SK-N-SH treated with all-trans-retinoic acid at 6 μM for 48 hours (cell line): ENCODE measurements at regions not wholly inside any gene's neighbourhood (a gene's known extent, or its start where the extent isn't known, plus 50 kb on each side); places are given as distances from the start of the nearest gene placed in this dataset.

Experiments
- ATAC-seq: fragments of 200-7000 bp; cut with Tn5 transposase; 3 replicates; pipeline ENCODE4 v1.9.1; 2020; ENCODE audit warnings: mild to moderate bottlenecking, moderate library complexity
- ARNTL ChIP-seq: fragments of 450-650 bp; formaldehyde crosslinking; IDR thresholded peaks from 2 replicates; pipeline ENCODE4 v1.5.0; 2020; ENCODE audit warnings: low read depth, mild to moderate bottlenecking, moderate library complexity, borderline replicate concordance
- BACH2 ChIP-seq: fragments of 250-450 bp; sonication (Bioruptor Pico); IDR thresholded peaks from 2 replicates; pipeline ENCODE4 v1.9.0; 2021; ENCODE audit warnings: mild to moderate bottlenecking, borderline replicate concordance
- CSDC2 ChIP-seq: fragments of 250-450 bp; sonication (Bioruptor Pico); IDR thresholded peaks from 2 replicates; pipeline ENCODE4 v1.5.0; 2020; ENCODE audit warnings: mild to moderate bottlenecking, moderate library complexity
- ESRRG ChIP-seq: fragments of 250-450 bp; sonication (Bioruptor Pico); IDR thresholded peaks from 2 replicates; pipeline ENCODE4 v1.6.1; 2021; ENCODE audit warnings: mild to moderate bottlenecking
- GLIS3 ChIP-seq: fragments of 250-450 bp; sonication (Bioruptor Pico); IDR thresholded peaks from 2 replicates; pipeline ENCODE4 v1.5.0; 2020; ENCODE audit warnings: mild to moderate bottlenecking, moderate library complexity
- ISL1 ChIP-seq: fragments of 250-450 bp; sonication (Bioruptor Pico); IDR thresholded peaks from 2 replicates; pipeline ENCODE4 v2.1.2; 2022; ENCODE audit warnings: mild to moderate bottlenecking, moderate library complexity
- OSR1 ChIP-seq: fragments of 250-450 bp; sonication (Bioruptor Pico); IDR thresholded peaks from 2 replicates; pipeline ENCODE4 v1.8.0; 2022; ENCODE audit warnings: moderate library complexity, mild to moderate bottlenecking, inconsistent platforms
- PPARA ChIP-seq: fragments of 250-450 bp; sonication (Bioruptor Pico); IDR thresholded peaks from 2 replicates; pipeline ENCODE4 v1.5.0; 2020; ENCODE audit warnings: mild to moderate bottlenecking, borderline replicate concordance
- RARB ChIP-seq: fragments of 250-450 bp; sonication (Bioruptor Pico); IDR thresholded peaks from 2 replicates; pipeline ENCODE4 v1.8.0; 2021; ENCODE audit warnings: mild to moderate bottlenecking, moderate library complexity
- SNAI2 ChIP-seq: fragments of 250-450 bp; sonication (Bioruptor Pico); IDR thresholded peaks from 2 replicates; pipeline ENCODE4 v1.5.0; 2020; ENCODE audit warnings: mild to moderate bottlenecking, moderate library complexity
- TCF4 ChIP-seq: fragments of 250-450 bp; sonication (Bioruptor Pico); IDR thresholded peaks from 2 replicates; pipeline ENCODE4 v1.8.0; 2021; ENCODE audit warnings: mild to moderate bottlenecking, moderate library complexity, borderline replicate concordance
- TOX ChIP-seq: fragments of 250-450 bp; sonication (Bioruptor Pico); IDR thresholded peaks from 2 replicates; pipeline ENCODE4 v1.8.0; 2021; ENCODE audit warnings: mild to moderate bottlenecking, moderate library complexity, borderline replicate concordance
- ZC3H10 ChIP-seq: fragments of 250-450 bp; sonication (Bioruptor Pico); IDR thresholded peaks from 2 replicates; pipeline ENCODE4 v1.5.1; 2021; ENCODE audit warnings: mild to moderate bottlenecking, moderate library complexity
- ZFP3 ChIP-seq: fragments of 250-450 bp; sonication (Bioruptor Pico); IDR thresholded peaks from 2 replicates; pipeline ENCODE4 v1.5.0; 2020; ENCODE audit warnings: mild to moderate bottlenecking, moderate library complexity
- ZNF565 ChIP-seq: fragments of 450-650 bp; formaldehyde crosslinking; conservative IDR thresholded peaks from 2 replicates; pipeline ENCODE4 v1.5.0; 2020; ENCODE audit warnings: low read depth, mild to moderate bottlenecking, moderate library complexity
- ZNF70 ChIP-seq: fragments of 450-650 bp; formaldehyde crosslinking; IDR thresholded peaks from 2 replicates; pipeline ENCODE4 v1.5.0; 2020; ENCODE audit warnings: mild to moderate bottlenecking, moderate library complexity
- ZNF8 ChIP-seq: fragments of 450-650 bp; formaldehyde crosslinking; IDR thresholded peaks from 2 replicates; pipeline ENCODE4 v1.5.0; 2020; ENCODE audit warnings: mild to moderate bottlenecking, moderate library complexity
- TF ChIP-seq, protein P1 (sequence below): fragments of 250-450 bp; sonication (Bioruptor Pico); IDR thresholded peaks from 2 replicates; pipeline ENCODE4 v1.5.1; 2020; ENCODE audit warnings: low read depth, mild to moderate bottlenecking, moderate library complexity
- TF ChIP-seq, protein P2 (sequence below): fragments of 250-450 bp; sonication (Bioruptor Pico); IDR thresholded peaks from 2 replicates; pipeline ENCODE4 v1.8.0; 2021; ENCODE audit warnings: low read depth, mild to moderate bottlenecking, moderate library complexity, borderline replicate concordance
- TF ChIP-seq, protein P3 (sequence below): fragments of 250-450 bp; sonication (Bioruptor Pico); IDR thresholded peaks from 2 replicates; pipeline ENCODE4 v1.5.1; 2021; ENCODE audit warnings: mild to moderate bottlenecking, moderate library complexity
- TF ChIP-seq, protein P4 (sequence below): fragments of 250-450 bp; sonication (Bioruptor Pico); IDR thresholded peaks from 2 replicates; pipeline ENCODE4 v1.8.0; 2020; ENCODE audit warnings: mild to moderate bottlenecking, moderate library complexity, borderline replicate concordance

DNA sequence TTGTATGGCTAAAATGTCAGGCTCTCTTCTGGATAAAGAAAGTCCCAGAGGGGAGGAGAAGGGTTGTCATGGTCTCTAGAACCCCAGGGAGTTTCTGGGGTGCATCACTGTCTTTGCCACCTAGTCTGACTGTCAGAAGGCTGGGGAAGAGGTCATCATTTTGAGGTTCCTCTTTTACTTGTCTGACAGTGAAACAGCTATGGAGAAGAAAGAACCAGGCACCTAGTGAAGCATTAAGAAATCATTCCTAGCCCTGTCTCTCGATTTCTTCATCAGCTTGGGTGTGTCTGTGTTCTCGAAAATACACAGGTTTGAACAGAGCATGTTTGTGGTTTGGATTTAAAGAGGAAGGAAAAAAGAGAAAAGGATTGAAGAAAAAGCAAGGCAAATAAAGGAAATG lies 158.7 kb upstream of the LRIG3 start:
- ATAC-seq: no peak
- no peak for TF ChIP-seq GLIS3 (CRISPR knock-in tag)
- TF ChIP-seq SNAI2 (CRISPR knock-in tag): no peak
- no peak for TF ChIP-seq BACH2 (CRISPR knock-in tag)
- no peak for TF ChIP-seq TCF4 (CRISPR knock-in tag)
- no peak for TF ChIP-seq CSDC2
- TF ChIP-seq ZNF565 (CRISPR knock-in tag): no peak
- no peak for TF ChIP-seq RARB (CRISPR knock-in tag)
- no peak for TF ChIP-seq ZNF8
- TF ChIP-seq ZC3H10 (CRISPR knock-in tag): no peak
- TF ChIP-seq OSR1 (CRISPR knock-in tag): no peak
- no peak for TF ChIP-seq PPARA
- no peak for TF ChIP-seq ARNTL (CRISPR knock-in tag)
- TF ChIP-seq ESRRG (CRISPR knock-in tag): no peak
- TF ChIP-seq TOX (CRISPR knock-in tag): no peak
- TF ChIP-seq, protein P1, sequence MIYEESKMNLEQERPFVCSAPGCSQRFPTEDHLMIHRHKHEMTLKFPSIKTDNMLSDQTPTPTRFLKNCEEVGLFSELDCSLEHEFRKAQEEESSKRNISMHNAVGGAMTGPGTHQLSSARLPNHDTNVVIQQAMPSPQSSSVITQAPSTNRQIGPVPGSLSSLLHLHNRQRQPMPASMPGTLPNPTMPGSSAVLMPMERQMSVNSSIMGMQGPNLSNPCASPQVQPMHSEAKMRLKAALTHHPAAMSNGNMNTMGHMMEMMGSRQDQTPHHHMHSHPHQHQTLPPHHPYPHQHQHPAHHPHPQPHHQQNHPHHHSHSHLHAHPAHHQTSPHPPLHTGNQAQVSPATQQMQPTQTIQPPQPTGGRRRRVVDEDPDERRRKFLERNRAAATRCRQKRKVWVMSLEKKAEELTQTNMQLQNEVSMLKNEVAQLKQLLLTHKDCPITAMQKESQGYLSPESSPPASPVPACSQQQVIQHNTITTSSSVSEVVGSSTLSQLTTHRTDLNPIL (CRISPR knock-in tag): no peak
- TF ChIP-seq, protein P2, sequence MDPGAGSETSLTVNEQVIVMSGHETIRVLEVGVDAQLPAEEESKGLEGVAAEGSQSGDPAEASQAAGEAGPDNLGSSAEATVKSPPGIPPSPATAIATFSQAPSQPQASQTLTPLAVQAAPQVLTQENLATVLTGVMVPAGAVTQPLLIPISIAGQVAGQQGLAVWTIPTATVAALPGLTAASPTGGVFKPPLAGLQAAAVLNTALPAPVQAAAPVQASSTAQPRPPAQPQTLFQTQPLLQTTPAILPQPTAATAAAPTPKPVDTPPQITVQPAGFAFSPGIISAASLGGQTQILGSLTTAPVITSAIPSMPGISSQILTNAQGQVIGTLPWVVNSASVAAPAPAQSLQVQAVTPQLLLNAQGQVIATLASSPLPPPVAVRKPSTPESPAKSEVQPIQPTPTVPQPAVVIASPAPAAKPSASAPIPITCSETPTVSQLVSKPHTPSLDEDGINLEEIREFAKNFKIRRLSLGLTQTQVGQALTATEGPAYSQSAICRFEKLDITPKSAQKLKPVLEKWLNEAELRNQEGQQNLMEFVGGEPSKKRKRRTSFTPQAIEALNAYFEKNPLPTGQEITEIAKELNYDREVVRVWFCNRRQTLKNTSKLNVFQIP (CRISPR knock-in tag): no peak
- TF ChIP-seq ISL1 (CRISPR knock-in tag): no peak
- TF ChIP-seq, protein P3, sequence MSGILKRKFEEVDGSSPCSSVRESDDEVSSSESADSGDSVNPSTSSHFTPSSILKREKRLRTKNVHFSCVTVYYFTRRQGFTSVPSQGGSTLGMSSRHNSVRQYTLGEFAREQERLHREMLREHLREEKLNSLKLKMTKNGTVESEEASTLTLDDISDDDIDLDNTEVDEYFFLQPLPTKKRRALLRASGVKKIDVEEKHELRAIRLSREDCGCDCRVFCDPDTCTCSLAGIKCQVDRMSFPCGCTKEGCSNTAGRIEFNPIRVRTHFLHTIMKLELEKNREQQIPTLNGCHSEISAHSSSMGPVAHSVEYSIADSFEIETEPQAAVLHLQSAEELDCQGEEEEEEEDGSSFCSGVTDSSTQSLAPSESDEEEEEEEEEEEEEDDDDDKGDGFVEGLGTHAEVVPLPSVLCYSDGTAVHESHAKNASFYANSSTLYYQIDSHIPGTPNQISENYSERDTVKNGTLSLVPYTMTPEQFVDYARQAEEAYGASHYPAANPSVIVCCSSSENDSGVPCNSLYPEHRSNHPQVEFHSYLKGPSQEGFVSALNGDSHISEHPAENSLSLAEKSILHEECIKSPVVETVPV (CRISPR knock-in tag): no peak
- TF ChIP-seq ZFP3: no peak
- TF ChIP-seq, protein P4, sequence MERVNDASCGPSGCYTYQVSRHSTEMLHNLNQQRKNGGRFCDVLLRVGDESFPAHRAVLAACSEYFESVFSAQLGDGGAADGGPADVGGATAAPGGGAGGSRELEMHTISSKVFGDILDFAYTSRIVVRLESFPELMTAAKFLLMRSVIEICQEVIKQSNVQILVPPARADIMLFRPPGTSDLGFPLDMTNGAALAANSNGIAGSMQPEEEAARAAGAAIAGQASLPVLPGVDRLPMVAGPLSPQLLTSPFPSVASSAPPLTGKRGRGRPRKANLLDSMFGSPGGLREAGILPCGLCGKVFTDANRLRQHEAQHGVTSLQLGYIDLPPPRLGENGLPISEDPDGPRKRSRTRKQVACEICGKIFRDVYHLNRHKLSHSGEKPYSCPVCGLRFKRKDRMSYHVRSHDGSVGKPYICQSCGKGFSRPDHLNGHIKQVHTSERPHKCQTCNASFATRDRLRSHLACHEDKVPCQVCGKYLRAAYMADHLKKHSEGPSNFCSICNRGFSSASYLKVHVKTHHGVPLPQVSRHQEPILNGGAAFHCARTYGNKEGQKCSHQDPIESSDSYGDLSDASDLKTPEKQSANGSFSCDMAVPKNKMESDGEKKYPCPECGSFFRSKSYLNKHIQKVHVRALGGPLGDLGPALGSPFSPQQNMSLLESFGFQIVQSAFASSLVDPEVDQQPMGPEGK (CRISPR knock-in tag): no peak

DNA sequence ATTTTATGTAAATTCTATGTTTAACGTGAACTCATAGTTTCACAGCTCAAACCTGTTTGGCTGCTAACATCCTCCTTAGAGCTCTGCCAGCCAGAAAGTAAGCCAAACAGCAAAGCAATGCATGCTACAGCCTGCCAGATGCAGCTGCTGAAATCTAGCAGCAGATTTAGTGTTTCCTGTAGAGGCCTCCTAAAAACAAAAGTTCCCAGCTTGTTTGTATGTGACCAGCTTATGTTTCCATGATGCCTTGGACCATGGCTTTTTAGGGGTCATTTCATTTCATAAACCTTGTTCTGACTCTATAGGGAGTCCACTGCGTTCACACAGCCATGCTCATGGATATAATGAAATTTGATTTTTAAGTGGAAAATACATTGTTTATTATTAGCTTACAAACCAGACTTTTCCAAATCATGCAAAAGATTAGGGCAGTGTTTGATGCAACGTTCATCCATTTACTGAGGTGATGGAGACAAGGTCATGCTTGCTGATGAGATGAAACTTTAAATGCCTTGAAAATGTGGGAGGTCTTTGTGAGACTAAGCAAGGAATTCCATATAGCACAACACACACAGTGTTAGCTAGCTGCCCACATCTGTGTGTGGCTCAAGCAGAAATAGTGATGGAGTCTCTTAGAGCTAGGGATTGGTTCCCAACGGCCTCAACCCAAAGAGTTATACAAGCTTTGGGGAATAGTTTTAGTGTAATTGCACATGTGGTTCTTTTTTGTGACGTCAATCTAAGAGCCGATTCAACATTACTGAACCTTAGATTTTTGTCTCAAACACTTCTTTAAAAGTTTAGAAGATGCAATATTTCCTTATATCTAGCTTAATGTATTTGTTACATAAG lies 157.5 kb upstream of the LRIG3 start:
- TF ChIP-seq BACH2 (CRISPR knock-in tag) (no peak), ISL1 (CRISPR knock-in tag) (no peak), ZNF565 (CRISPR knock-in tag) (no peak), CSDC2 (no peak), ARNTL (CRISPR knock-in tag) (no peak), ZC3H10 (CRISPR knock-in tag) (no peak), ZNF70 (CRISPR knock-in tag) (no peak), OSR1 (CRISPR knock-in tag) (no peak), SNAI2 (CRISPR knock-in tag) (no peak), RARB (CRISPR knock-in tag) (no peak), ESRRG (CRISPR knock-in tag) (no peak), GLIS3 (CRISPR knock-in tag) (no peak), PPARA (no peak)
- TF ChIP-seq, protein P3 (CRISPR knock-in tag): no peak
- TF ChIP-seq, protein P1 (CRISPR knock-in tag): no peak

More for the DNA sequence above, 157.5 kb upstream of the LRIG3 start:
- ATAC-seq: no peak
